Ascending aorta (tissue), 2 donors: ENCODE measurements at regions not wholly inside any gene's neighbourhood (a gene's known extent, or its start where the extent isn't known, plus 50 kb on each side); places are given as distances from the start of the nearest gene placed in this dataset.

ENCODE experiments used
- DNase-seq, 2 donors: peaks; one replicate each; pipeline ENCODE4 v3.0.0-alpha.2; 2019; ENCODE audit warnings: low spot score in 2 of 2
- H3K27ac ChIP-seq, 2 donors: fragments of 200-600 bp; sonication (generic); one replicate each; pipeline ENCODE4 v1.5.1; 2016 to 2017; ENCODE audit warnings: mild to moderate bottlenecking in 1 of 2
- H3K27me3 ChIP-seq: fragments of 200-600 bp; sonication (generic); one replicate; pipeline ENCODE4 v1.5.1; 2017
- H3K36me3 ChIP-seq, 2 donors: fragments of 200-600 bp; sonication (generic); one replicate each; pipeline ENCODE4 v1.5.1; 2016
- H3K4me1 ChIP-seq, 2 donors: fragments of 200-600 bp; sonication (generic); one replicate each; pipeline ENCODE4 v1.5.1; 2016 to 2017; ENCODE audit warnings: mild to moderate bottlenecking in 1 of 2
- H3K4me3 ChIP-seq, 2 donors: fragments of 200-600 bp; sonication (generic); one replicate each; pipeline ENCODE4 v1.5.1; 2016 to 2017; ENCODE audit warnings: mild to moderate bottlenecking in 1 of 2
- H3K9me3 ChIP-seq, 2 donors: fragments of 200-600 bp; sonication (generic); one replicate each; pipeline ENCODE4 v1.5.1; 2016
- CTCF ChIP-seq, 3 experiments: fragments of 200-600 bp in 2 of 3; fragments of 450-650 bp in 1 of 3; sonication (generic) in 2 of 3; IDR thresholded peaks; one replicate each; pipeline ENCODE4 v1.5.1; 2016 to 2019; ENCODE audit warnings: antibody characterized with exemption in 3 of 3, mild to moderate bottlenecking in 1 of 3, moderate library complexity in 1 of 3
- intact Hi-C: fragments of 100-400 bp; cut with DNase I; formaldehyde crosslinking; loops from one replicate; pipeline ENCODE4 v1.15.1; 2023

- Histone ChIP-seq H3K4me1 (no peaks in the 10 kb centered on the region), H3K4me3 (no peak overlapping the region), H3K27me3 (no peaks in the 10 kb centered on the region), H3K9me3 (peaks cover 0 to 4% of the 10 kb centered on the region in 2 donors), H3K36me3 (no peaks in the 10 kb centered on the region), H3K27ac (no peak overlapping the region)
- DNase-seq: no peak
- no peak for TF ChIP-seq CTCF (IDR thresholded peaks at IDR 0.05)
- intact Hi-C loops: no loop called here
Observed at GRCh38 chr2:139617747-139618146, 837.6 kb upstream of the NXPH2 start.

DNA sequence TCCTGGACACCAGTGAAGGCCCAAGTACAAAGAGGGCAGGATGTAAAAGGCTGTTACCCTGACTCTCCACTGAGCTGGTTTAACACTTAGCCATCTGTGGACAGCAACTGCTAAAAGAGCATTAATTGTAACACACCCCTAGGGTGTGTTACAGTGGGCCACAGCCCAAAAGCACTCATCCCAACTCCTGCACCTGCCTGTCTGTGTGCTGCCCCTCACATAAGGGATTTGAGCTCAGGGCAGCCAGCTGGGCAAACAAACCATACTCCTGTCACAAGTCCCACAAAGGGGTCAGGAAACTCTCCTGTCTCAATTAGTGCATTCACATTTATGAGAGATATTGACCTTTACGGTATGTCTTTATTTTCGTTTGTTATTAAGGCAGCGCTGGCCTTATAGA lies 833.1 kb upstream of the NXPH2 start:
- Histone ChIP-seq H3K27me3 (no peaks in the 10 kb centered on the region), H3K4me1 (no peaks in the 10 kb centered on the region), H3K9me3 (no peaks in the 10 kb centered on the region), H3K4me3 (no peak overlapping the region), H3K36me3 (no peaks in the 10 kb centered on the region), H3K27ac (no peak overlapping the region)
- DNase-seq: no peak
- intact Hi-C loops: no loop called here
- no peak for TF ChIP-seq CTCF (IDR thresholded peaks at IDR 0.05)

- no peak for DNase-seq
- no peaks in the 10 kb centered on the region for H3K4me1 ChIP-seq
- H3K36me3 ChIP-seq: no peaks in the 10 kb centered on the region
- no peak overlapping the region for H3K4me3 ChIP-seq
- H3K9me3 ChIP-seq: no peaks in the 10 kb centered on the region
- H3K27ac ChIP-seq: no peak overlapping the region
- intact Hi-C loops: no loop called here
- no peaks in the 10 kb centered on the region for H3K27me3 ChIP-seq
- TF ChIP-seq CTCF (IDR thresholded peaks at IDR 0.05): no peak
Observed at GRCh38 chr2:139610512-139610911, 830.3 kb upstream of the NXPH2 start.

DNA sequence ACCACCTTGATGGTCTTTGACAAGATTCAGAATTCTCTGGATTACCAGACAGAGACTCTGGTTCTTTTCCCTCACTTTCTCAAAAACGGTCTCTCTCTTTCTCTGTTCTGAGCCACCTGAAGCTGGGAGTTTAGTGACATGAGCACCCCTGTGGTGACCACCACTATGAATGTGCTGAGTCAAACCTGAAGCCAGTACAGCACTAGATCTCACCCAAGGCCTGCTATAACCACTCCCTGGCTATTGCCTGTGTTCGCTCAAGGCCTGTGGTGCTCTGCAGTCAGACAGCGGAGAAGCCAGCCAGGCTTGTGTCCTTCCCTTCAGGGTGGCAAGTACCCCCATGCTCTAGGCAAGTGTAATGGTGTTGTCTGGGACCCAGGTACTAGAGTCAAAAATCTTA lies 828.9 kb upstream of the NXPH2 start:
- no peaks in the 10 kb centered on the region for H3K27me3 ChIP-seq
- TF ChIP-seq CTCF (IDR thresholded peaks at IDR 0.05): no peak
- no peaks in the 10 kb centered on the region for H3K4me1 ChIP-seq
- DNase-seq: no peak
- no peaks in the 10 kb centered on the region for H3K9me3 ChIP-seq
- H3K4me3 ChIP-seq: no peak overlapping the region
- H3K36me3 ChIP-seq: no peaks in the 10 kb centered on the region
- intact Hi-C loops: no loop called here
- no peak overlapping the region for H3K27ac ChIP-seq

- H3K36me3 ChIP-seq: no peaks in the 10 kb centered on the region
- no peaks in the 10 kb centered on the region for H3K4me1 ChIP-seq
- no peaks in the 10 kb centered on the region for H3K27me3 ChIP-seq
- no peak overlapping the region for H3K4me3 ChIP-seq
- TF ChIP-seq CTCF (IDR thresholded peaks at IDR 0.05): no peak
- intact Hi-C loops: no loop called here
- H3K27ac ChIP-seq: no peak overlapping the region
- H3K9me3 ChIP-seq: no peaks in the 10 kb centered on the region
- no peak for DNase-seq
Observed at GRCh38 chr2:139605668-139606067, 825.5 kb upstream of the NXPH2 start.

DNA sequence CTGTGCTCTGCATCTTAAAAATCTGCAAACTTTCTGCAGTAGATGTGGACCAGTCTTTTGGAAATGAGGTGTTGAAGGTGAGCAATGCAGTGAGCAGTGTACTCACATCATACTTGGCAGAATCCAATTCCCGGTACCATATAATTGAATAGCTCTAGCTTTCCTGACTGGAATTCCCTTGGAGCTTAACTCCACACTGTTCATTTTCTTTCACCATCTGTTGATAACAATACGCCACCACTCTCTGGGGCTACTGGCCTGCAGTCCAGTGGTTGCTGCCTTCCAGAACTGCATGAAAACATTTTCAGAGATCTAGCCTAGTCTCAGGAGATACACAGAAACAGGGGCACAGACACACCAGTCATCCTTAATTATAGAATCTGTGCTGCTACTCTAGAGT lies 820.0 kb upstream of the NXPH2 start:
- H3K27ac ChIP-seq: no peak overlapping the region
- intact Hi-C loops: no loop called here
- DNase-seq: no peak

More for the DNA sequence above, 820.0 kb upstream of the NXPH2 start:
- H3K4me1 ChIP-seq: no peaks in the 10 kb centered on the region
- no peaks in the 10 kb centered on the region for H3K36me3 ChIP-seq
- no peaks in the 10 kb centered on the region for H3K9me3 ChIP-seq
- no peak for TF ChIP-seq CTCF (IDR thresholded peaks at IDR 0.05)
- no peaks in the 10 kb centered on the region for H3K27me3 ChIP-seq
- H3K4me3 ChIP-seq: no peak overlapping the region
